IMR-90 (cell line): ENCODE measurements at regions not wholly inside any gene's neighbourhood (a gene's known extent, or its start where the extent isn't known, plus 50 kb on each side); places are given as distances from the start of the nearest gene placed in this dataset.

ENCODE experiments used
- ATAC-seq: fragments of 200-7000 bp; cut with Tn5 transposase; 2 replicates; pipeline ENCODE4 v1.9.1; 2020; ENCODE audit warnings: low read depth, mild to moderate bottlenecking, moderate library complexity
- BruUV-seq: library from RNA; stranded (reverse); fragments of 400-500 nt; replicated peaks from 2 replicates; lab custom pipeline; 2021; lab: Mats Ljungman, UMichigan
- CTCF ChIA-PET: fragments of 300-600 bp; formaldehyde crosslinking; extraction: SDS; loops from one replicate; lab custom pipeline; 2021; ENCODE audit warnings: antibody characterized with exemption; lab: Yijun Ruan, JAX
- POLR2A ChIA-PET: fragments of 300-600 bp; sonication (Branson Sonifier 250); formaldehyde crosslinking; loops from one replicate; lab custom pipeline; 2022; ENCODE audit warnings: antibody characterized with exemption; ENCODE audit not compliant: unreplicated experiment; lab: Charles Lee
- DNase-seq: peaks from one replicate; pipeline ENCODE4 v3.0.0; 2013
- H2AFZ ChIP-seq: replicated peaks from 2 replicates; pipeline ENCODE3; 2013; ENCODE audit warnings: low read length, mild to moderate bottlenecking; ENCODE audit not compliant: poor library complexity
- H2AK5ac ChIP-seq: 2 replicates; pipeline ENCODE4 v1.6.1; 2013; ENCODE audit warnings: low read depth, low read length, inconsistent platforms
- H2AK9ac ChIP-seq: replicated peaks from 2 replicates; pipeline ENCODE3; 2013; ENCODE audit warnings: mild to moderate bottlenecking, low read depth, low read length, moderate library complexity; ENCODE audit not compliant: poor library complexity
- H2BK120ac ChIP-seq: 2 replicates; pipeline ENCODE4 v1.6.1; 2013; ENCODE audit warnings: low read depth, low read length, inconsistent platforms
- H2BK15ac ChIP-seq: 3 replicates; pipeline ENCODE4 v1.6.1; 2013; ENCODE audit warnings: low read depth, low read length, inconsistent platforms
- H2BK20ac ChIP-seq: 2 replicates; pipeline ENCODE4 v1.6.1; 2013; ENCODE audit warnings: low read depth, mild to moderate bottlenecking, inconsistent platforms, low read length, moderate library complexity
- H2BK5ac ChIP-seq: 2 replicates; pipeline ENCODE4 v1.6.1; 2013; ENCODE audit warnings: mild to moderate bottlenecking, low read depth, low read length, inconsistent platforms; ENCODE audit not compliant: poor library complexity, severe bottlenecking
- H3K14ac ChIP-seq: replicated peaks from 2 replicates; pipeline ENCODE4 v1.6.1; 2013; ENCODE audit warnings: low read depth, low read length, inconsistent platforms
- H3K18ac ChIP-seq: 2 replicates; pipeline ENCODE4 v1.6.1; 2013; ENCODE audit warnings: low read depth, low read length, control low read depth
- H3K23ac ChIP-seq: 2 replicates; pipeline ENCODE4 v1.6.1; 2013; ENCODE audit warnings: low read depth, low read length, inconsistent platforms
- H3K27ac ChIP-seq: 2 replicates; pipeline ENCODE4 v1.5.1; 2013; ENCODE audit warnings: mild to moderate bottlenecking, control low read depth, low read length; ENCODE audit not compliant: insufficient read depth
- H3K27me3 ChIP-seq: 2 replicates; pipeline ENCODE4 v1.6.1; 2013; ENCODE audit warnings: low read length; ENCODE audit not compliant: control insufficient read depth, insufficient read depth
- H3K36me3 ChIP-seq: 2 replicates; pipeline ENCODE4 v1.6.1; 2013; ENCODE audit warnings: low read length, mixed read lengths; ENCODE audit not compliant: control insufficient read depth, insufficient read depth
- H3K4ac ChIP-seq: 2 replicates; pipeline ENCODE4 v1.6.1; 2013; ENCODE audit warnings: low read depth, low read length, inconsistent platforms
- H3K4me1 ChIP-seq: 2 replicates; pipeline ENCODE4 v1.6.1; 2013; ENCODE audit warnings: low read length, mixed read lengths; ENCODE audit not compliant: control insufficient read depth, insufficient read depth
- H3K4me2 ChIP-seq: 2 replicates; pipeline ENCODE4 v1.6.1; 2013; ENCODE audit warnings: low read depth, mild to moderate bottlenecking, control low read depth, low read length, moderate library complexity
- H3K4me3 ChIP-seq: 2 replicates; pipeline ENCODE4 v1.5.1; 2013; ENCODE audit warnings: low read depth, mild to moderate bottlenecking, control low read depth, low read length, moderate library complexity; ENCODE audit not compliant: insufficient read depth
- H3K56ac ChIP-seq: 2 replicates; pipeline ENCODE4 v1.6.1; 2013; ENCODE audit warnings: low read length, inconsistent platforms; ENCODE audit not compliant: insufficient read depth; ENCODE audit errors: extremely low read depth
- H3K79me1 ChIP-seq, 2 experiments: 2 replicates each; pipeline ENCODE4 v1.6.1; 2013; ENCODE audit warnings: low read length in 2 of 2, inconsistent platforms in 1 of 2, low read depth in 1 of 2
- H3K9ac ChIP-seq: 2 replicates; pipeline ENCODE4 v1.6.1; 2013; ENCODE audit warnings: low read depth, low read length, control low read depth
- H3K9me1 ChIP-seq: 2 replicates; pipeline ENCODE4 v1.6.1; 2013; ENCODE audit warnings: low read length, inconsistent platforms; ENCODE audit not compliant: insufficient read depth
- H3K9me3 ChIP-seq: 2 replicates; pipeline ENCODE4 v1.6.1; 2013; ENCODE audit warnings: low read length; ENCODE audit not compliant: control insufficient read depth, insufficient read depth
- H4K20me1 ChIP-seq: 2 replicates; pipeline ENCODE4 v1.6.1; 2013; ENCODE audit warnings: low read length, inconsistent platforms; ENCODE audit not compliant: insufficient read depth
- H4K5ac ChIP-seq: 2 replicates; pipeline ENCODE4 v1.6.1; 2013; ENCODE audit warnings: mild to moderate bottlenecking, low read depth, low read length, control low read depth
- H4K8ac ChIP-seq, 2 experiments: 2 replicates each; pipeline ENCODE4 v1.6.1; 2013; ENCODE audit warnings: low read depth in 2 of 2, low read length in 2 of 2, control low read depth in 1 of 2, inconsistent platforms in 1 of 2
- H4K91ac ChIP-seq: 2 replicates; pipeline ENCODE4 v1.6.1; 2013; ENCODE audit warnings: low read depth, low read length, inconsistent platforms; ENCODE audit not compliant: insufficient read depth
- CEBPB ChIP-seq: IDR thresholded peaks from 2 replicates; pipeline ENCODE4 v1.6.1; 2012; ENCODE audit warnings: low read depth, low read length, improper control_type of control experiment
- CTCF ChIP-seq: conservative IDR thresholded peaks from 2 replicates; pipeline ENCODE4 v1.5.1; 2012; ENCODE audit warnings: mild to moderate bottlenecking, low read depth, low read length, improper control_type of control experiment
- RFX5 ChIP-seq: IDR thresholded peaks from 2 replicates; pipeline ENCODE4 v1.8.0; 2012; ENCODE audit warnings: low read depth, mild to moderate bottlenecking, low read length, moderate library complexity
- WGBS, 2 experiments: methylation state at CpG; one replicate each; pipeline versions ENCODE4 v1.1.5 to v1.1.7; 2013; ENCODE audit warnings: missing lambda C conversion rate in 2 of 2; ENCODE audit not compliant: insufficient read length in 1 of 2; ENCODE audit errors: extremely low coverage in 2 of 2; 5-methylcytosine and 5-hydroxymethylcytosine counted together
- dilution Hi-C: fragments of 300-500 bp; cut with HindIII; formaldehyde crosslinking; loops from one replicate; pipeline ENCODE4 v1.14.3; 2018; ENCODE audit warnings: low sequenced_read_pairs; ENCODE audit not compliant: unreplicated experiment
- in situ Hi-C: fragments of 300-500 bp; cut with MboI; formaldehyde crosslinking; loops from 3 replicates; pipeline ENCODE4 v1.14.3; 2019; ENCODE audit warnings: low sequenced_read_pairs, inconsistent platforms, mixed read lengths
- intact Hi-C: fragments of 100-400 bp; cut with micrococcal nuclease; formaldehyde crosslinking; loops from 2 replicates; pipeline ENCODE4 v1.10.0; 2022

DNA sequence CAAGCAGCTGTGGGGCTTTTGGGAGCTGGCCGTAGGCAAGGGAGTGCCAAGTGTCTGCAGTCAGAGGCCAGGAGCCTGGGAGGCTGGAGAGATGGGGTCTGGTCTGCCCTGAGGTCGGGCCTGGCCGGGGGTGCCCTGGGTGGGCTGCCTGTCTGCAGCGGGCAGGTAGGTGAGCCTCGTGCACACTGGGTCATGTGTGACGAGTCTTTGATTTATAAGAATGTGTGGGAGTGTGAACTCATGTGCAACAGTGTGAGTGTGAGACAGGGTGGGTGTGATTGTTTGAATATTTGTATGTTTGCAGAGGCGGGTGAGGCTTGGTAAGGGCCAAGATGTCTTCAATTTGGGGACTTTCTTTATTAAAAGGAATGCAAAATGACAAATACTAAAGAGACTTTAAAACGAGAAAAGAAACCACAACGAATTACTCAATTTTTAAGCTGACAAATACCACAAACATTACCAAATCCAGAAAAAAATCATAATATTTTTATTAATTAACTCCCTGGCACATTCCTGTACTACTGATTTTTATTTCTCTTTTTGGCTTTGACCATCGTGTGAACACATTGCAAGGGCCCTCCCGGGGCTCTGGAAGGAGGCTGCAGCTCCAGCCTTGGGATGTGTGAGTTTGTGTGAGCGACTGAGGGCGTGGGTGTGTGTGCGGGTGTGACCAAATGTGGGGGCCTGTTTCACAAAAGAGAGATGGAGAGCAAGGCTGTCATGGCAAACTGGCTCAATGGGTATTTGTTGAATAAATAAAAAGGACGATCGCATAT lies 110.3 kb upstream of the WNT4 start:
- Histone ChIP-seq H3K36me3 (no peaks in the 10 kb centered on the region), H3K4me2 (no peak overlapping the region)
- no peak for ATAC-seq

More for the DNA sequence above, 110.3 kb upstream of the WNT4 start:
- Histone ChIP-seq H3K27me3 (peaks cover 57% of the 10 kb centered on the region), H2AK5ac (no peak overlapping the region), H3K4ac (no peak overlapping the region), H2BK5ac (no peak overlapping the region), H2AK9ac (no peak overlapping the region), H2AFZ (no peak overlapping the region), H3K14ac (no peak overlapping the region), H4K20me1 (peaks cover 5% of the 10 kb centered on the region; the same call in 1 of the 2 replicates), H3K27ac (no peak overlapping the region), H4K5ac (no peak overlapping the region), H2BK15ac (no peak overlapping the region), H2BK120ac (no peak overlapping the region), H3K4me1 (peaks cover 5% of the 10 kb centered on the region; the same call in 1 of the 2 replicates), H4K91ac (no peak overlapping the region), H3K23ac (no peak overlapping the region), H3K9me1 (no peaks in the 10 kb centered on the region), H3K79me1 (no peaks in the 10 kb centered on the region), H3K4me3 (no peak overlapping the region), H2BK20ac (no peak overlapping the region), H3K9me3 (no peaks in the 10 kb centered on the region), H3K18ac (no peak overlapping the region), H4K8ac (no peak overlapping the region), H3K56ac (no peak overlapping the region), H3K9ac (no peak overlapping the region)
- dilution Hi-C loops, result no loop called here
- CTCF ChIA-PET, result no interaction called here
- POLR2A ChIA-PET, result no interaction called here
- TF ChIP-seq CEBPB, result no peak
- TF ChIP-seq RFX5, result no peak
- TF ChIP-seq CTCF, result no peak
- 47% methylated on average over 14 of the region's 16 CpGs; no CpG with 5 or more reads in 1 of the 2 experiments for WGBS, 2 experiments
- intact Hi-C loops, result no loop called here
- in situ Hi-C loops, result no loop called here
- no peak for DNase-seq
- BruUV-seq, result no TSS peak
